ENCODE measurements at regions not wholly inside any gene's neighbourhood (a gene's known extent, or its start where the extent isn't known, plus 50 kb on each side); places are given as distances from the start of the nearest gene placed in this dataset.

DNA sequence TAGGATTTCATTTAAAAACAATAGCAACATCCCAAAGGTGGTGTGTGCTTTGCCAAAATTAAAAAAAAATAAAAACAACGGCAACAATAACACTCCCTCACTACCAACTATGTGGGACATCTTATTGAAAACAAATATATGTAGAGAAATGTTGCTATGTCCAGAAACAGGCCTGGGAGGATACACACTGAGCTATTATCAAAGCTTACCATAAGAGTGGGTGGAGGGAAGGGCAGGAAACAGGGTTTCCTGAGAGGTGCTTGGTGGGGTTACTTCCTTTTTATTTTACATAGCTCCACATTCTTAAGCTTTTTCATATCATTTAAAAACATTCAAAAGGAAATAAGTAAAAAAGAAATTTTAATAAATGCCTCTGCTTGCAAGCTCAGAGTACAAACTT lies 150.0 kb upstream of the RIPOR2 start:
- intact Hi-C loops (cut with DNase I; ENCODE audit: low total_unique reads) = no loop called here
- TF ChIP-seq POLR2A (IDR thresholded peaks at IDR 0.05) = no peak
- TF ChIP-seq CTCF (IDR thresholded peaks at IDR 0.05) = no peak
- Histone ChIP-seq H3K27ac (peak overlapping the region in 1 of 2 donors; percentile 53), H3K4me3 (no peak overlapping the region), H3K27me3 (no peaks in the 10 kb centered on the region), H3K9me3 (no peaks in the 10 kb centered on the region), H3K36me3 (no peaks in the 10 kb centered on the region), H3K4me1 (no peaks in the 10 kb centered on the region)
- no peak for DNase-seq

DNA sequence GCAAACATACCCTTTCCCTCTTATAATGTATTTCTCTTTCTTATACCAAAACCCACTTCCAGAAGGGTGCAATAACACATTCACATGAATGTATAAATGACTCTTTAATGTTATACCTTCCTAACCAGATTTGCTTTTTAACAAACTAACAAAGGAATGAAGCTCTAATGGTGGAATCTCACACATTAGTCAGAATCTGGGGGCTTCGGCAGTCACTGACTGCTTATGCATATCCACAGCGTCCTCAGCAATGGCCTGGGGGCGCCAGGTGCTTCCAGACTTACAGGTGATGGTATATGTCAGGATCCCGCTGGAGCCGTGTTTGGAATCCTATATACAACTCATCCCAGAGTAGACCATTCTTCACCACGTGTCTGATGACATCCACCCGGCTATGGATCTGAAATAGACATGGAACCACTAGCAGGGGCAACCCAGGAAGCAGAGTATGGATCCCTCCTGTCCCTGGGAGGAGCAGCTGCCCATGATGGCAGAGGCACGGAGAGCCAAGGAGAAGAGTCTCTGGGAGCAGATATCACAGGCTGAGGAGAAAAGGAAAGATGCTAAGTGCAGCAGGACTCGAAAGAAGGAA lies 150.8 kb upstream of the RIPOR2 start:
- no peak overlapping the region for H3K4me3 ChIP-seq
- peak overlapping the region; percentile 25 to 53 for H3K27ac ChIP-seq
- no peaks in the 10 kb centered on the region for H3K36me3 ChIP-seq
- no peaks in the 10 kb centered on the region for H3K9me3 ChIP-seq
- no peaks in the 10 kb centered on the region for H3K4me1 ChIP-seq
- intact Hi-C loops (cut with DNase I; ENCODE audit: low total_unique reads) = no loop called here
- H3K27me3 ChIP-seq = no peaks in the 10 kb centered on the region
- TF ChIP-seq POLR2A (IDR thresholded peaks at IDR 0.05) (no peak), CTCF (IDR thresholded peaks at IDR 0.05) (no peak)
- no peak for DNase-seq

DNA sequence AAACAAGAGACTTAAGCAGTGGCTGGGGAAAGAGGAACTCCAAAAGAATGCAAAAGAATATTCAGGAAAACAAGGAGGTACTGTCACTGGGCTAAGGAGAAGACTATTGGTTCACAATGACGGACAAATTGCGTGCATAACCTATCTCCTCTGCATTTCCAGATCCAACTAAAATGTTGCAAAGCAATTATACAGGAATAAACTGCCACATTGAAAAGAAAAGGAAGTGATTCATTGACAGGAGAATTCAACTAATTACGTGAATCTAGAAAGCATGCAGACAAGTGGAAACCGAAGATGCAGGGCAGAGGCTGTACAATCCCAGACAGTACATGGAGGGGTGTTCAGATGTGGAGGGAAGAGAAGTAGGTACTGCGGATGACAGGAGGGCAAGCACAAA lies 152.8 kb upstream of the RIPOR2 start:
- Histone ChIP-seq H3K36me3 (no peaks in the 10 kb centered on the region), H3K9me3 (no peaks in the 10 kb centered on the region), H3K27me3 (no peaks in the 10 kb centered on the region), H3K4me3 (no peak overlapping the region), H3K4me1 (no peaks in the 10 kb centered on the region), H3K27ac (peak overlapping the region; percentile 14 to 53)
- TF ChIP-seq POLR2A (IDR thresholded peaks at IDR 0.05) = no peak
- no peak for TF ChIP-seq CTCF (IDR thresholded peaks at IDR 0.05)
- DNase-seq = no peak
- intact Hi-C loops (cut with DNase I; ENCODE audit: low total_unique reads) = no loop called here

GRCh38 chr6:25089442-25089841 lies 153.7 kb upstream of the RIPOR2 start:
- intact Hi-C loops (cut with DNase I; ENCODE audit: low total_unique reads) = no loop called here
- H3K4me1 ChIP-seq = no peaks in the 10 kb centered on the region
- no peak overlapping the region for H3K4me3 ChIP-seq
- H3K36me3 ChIP-seq = no peaks in the 10 kb centered on the region
- H3K27ac ChIP-seq = peak overlapping the region; percentile 24 to 53
- no peak for DNase-seq
- no peaks in the 10 kb centered on the region for H3K27me3 ChIP-seq
- TF ChIP-seq POLR2A (IDR thresholded peaks at IDR 0.05) (no peak), CTCF (IDR thresholded peaks at IDR 0.05) (no peak)
- no peaks in the 10 kb centered on the region for H3K9me3 ChIP-seq

DNA sequence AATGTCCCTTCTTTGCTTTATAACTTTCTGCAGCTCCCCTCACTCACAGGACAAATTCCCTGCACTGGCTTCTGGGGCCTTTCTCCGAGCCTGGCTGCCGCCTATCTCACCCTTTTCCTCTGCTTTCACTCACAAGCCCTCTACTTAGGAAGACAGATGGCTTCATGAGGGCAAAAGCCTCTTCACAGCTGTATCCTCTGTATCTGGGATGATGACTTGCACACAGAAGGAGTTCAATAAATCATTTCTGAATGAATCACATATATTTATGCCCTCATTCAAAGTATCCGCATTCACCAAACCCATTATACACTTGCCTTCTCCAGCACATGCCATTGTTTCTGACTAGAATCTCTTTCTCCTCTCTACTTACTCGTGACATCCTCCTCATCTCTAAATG lies 159.0 kb upstream of the RIPOR2 start:
- peak overlapping the region in 1 of 2 donors; percentile 27 for H3K27ac ChIP-seq

More for the DNA sequence above, 159.0 kb upstream of the RIPOR2 start:
- Histone ChIP-seq H3K27me3 (no peaks in the 10 kb centered on the region), H3K4me1 (no peaks in the 10 kb centered on the region), H3K4me3 (no peak overlapping the region), H3K9me3 (no peaks in the 10 kb centered on the region), H3K36me3 (no peaks in the 10 kb centered on the region)
- intact Hi-C loops (cut with DNase I; ENCODE audit: low total_unique reads) = no loop called here
- DNase-seq = no peak
- TF ChIP-seq CTCF (IDR thresholded peaks at IDR 0.05) (no peak), POLR2A (IDR thresholded peaks at IDR 0.05) (no peak)

Data from uterus (tissue), 3 donors.